ENCODE measurements at regions not wholly inside any gene's neighbourhood (a gene's known extent, or its start where the extent isn't known, plus 50 kb on each side); places are given as distances from the start of the nearest gene placed in this dataset.

GRCh38 chr13:58574791-58575190 is 943.2 kb downstream of the PCDH17 start:
- H3K4me3 ChIP-seq (ENCODE audit: low read depth, low read length): no peak overlapping the region
- H3K27ac Mint-ChIP-seq: no peak overlapping the region
- H3K9me3 Mint-ChIP-seq: peaks cover 4 to 38% (median 17%) of the 10 kb centered on the region in 7 donors
- no peaks in the 10 kb centered on the region for H3K27me3 ChIP-seq (ENCODE audit: control insufficient read depth, insufficient read depth, low read length)
- no peaks in the 10 kb centered on the region for H3K36me3 ChIP-seq (ENCODE audit: control insufficient read depth, insufficient read depth, low read length)
- no peaks in the 10 kb centered on the region for H3K4me1 Mint-ChIP-seq
- no peak overlapping the region for H3K27ac ChIP-seq (ENCODE audit: insufficient read depth, low read length, poor library complexity, severe bottlenecking)
- H3K4me1 ChIP-seq (ENCODE audit: control insufficient read depth, insufficient read depth, low read length, poor library complexity, severe bottlenecking): no peaks in the 10 kb centered on the region
- no peak for ATAC-seq (ENCODE audit: low read depth in 2 of 2)
- no peak overlapping the region for H3K4me3 Mint-ChIP-seq
- DNase-seq: no peak
- H3K9me3 ChIP-seq (ENCODE audit: control insufficient read depth in 2 of 2, low read length in 2 of 2): peaks cover 0 to 10% of the 10 kb centered on the region in 2 experiments
- no peaks in the 10 kb centered on the region for H3K36me3 Mint-ChIP-seq
- no peaks in the 10 kb centered on the region for H3K27me3 Mint-ChIP-seq

GRCh38 chr13:58579468-58579867 is 947.9 kb downstream of the PCDH17 start:
- DNase-seq: no peak
- peaks cover 5 to 32% (median 17%) of the 10 kb centered on the region in 7 donors for H3K9me3 Mint-ChIP-seq
- no peak overlapping the region for H3K4me3 Mint-ChIP-seq
- Histone ChIP-seq H3K36me3 (ENCODE audit: control insufficient read depth, insufficient read depth, low read length) (no peaks in the 10 kb centered on the region), H3K27me3 (ENCODE audit: control insufficient read depth, insufficient read depth, low read length) (no peaks in the 10 kb centered on the region), H3K27ac (ENCODE audit: insufficient read depth, low read length, poor library complexity, severe bottlenecking) (no peak overlapping the region), H3K9me3 (ENCODE audit: control insufficient read depth in 2 of 2, low read length in 2 of 2) (peaks cover 0 to 10% of the 10 kb centered on the region in 2 experiments), H3K4me1 (ENCODE audit: control insufficient read depth, insufficient read depth, low read length, poor library complexity, severe bottlenecking) (no peaks in the 10 kb centered on the region), H3K4me3 (ENCODE audit: low read depth, low read length) (no peak overlapping the region)
- no peak overlapping the region for H3K27ac Mint-ChIP-seq
- H3K27me3 Mint-ChIP-seq: no peaks in the 10 kb centered on the region
- ATAC-seq (ENCODE audit: low read depth in 2 of 2): no peak
- H3K36me3 Mint-ChIP-seq: no peaks in the 10 kb centered on the region
- no peaks in the 10 kb centered on the region for H3K4me1 Mint-ChIP-seq

GRCh38 chr13:58583966-58584365 is 952.4 kb downstream of the PCDH17 start:
- Histone ChIP-seq H3K36me3 (ENCODE audit: control insufficient read depth, insufficient read depth, low read length) (no peaks in the 10 kb centered on the region), H3K9me3 (ENCODE audit: control insufficient read depth in 2 of 2, low read length in 2 of 2) (no peaks in the 10 kb centered on the region), H3K27me3 (ENCODE audit: control insufficient read depth, insufficient read depth, low read length) (no peaks in the 10 kb centered on the region), H3K4me3 (ENCODE audit: low read depth, low read length) (no peak overlapping the region), H3K4me1 (ENCODE audit: control insufficient read depth, insufficient read depth, low read length, poor library complexity, severe bottlenecking) (no peaks in the 10 kb centered on the region), H3K27ac (ENCODE audit: insufficient read depth, low read length, poor library complexity, severe bottlenecking) (no peak overlapping the region)
- no peak for DNase-seq
- Mint-ChIP-seq H3K27me3 (no peaks in the 10 kb centered on the region), H3K4me3 (no peak overlapping the region), H3K36me3 (no peaks in the 10 kb centered on the region), H3K27ac (no peak overlapping the region), H3K9me3 (peaks cover under 1 to 10% (median 5%) of the 10 kb centered on the region in 7 donors), H3K4me1 (no peaks in the 10 kb centered on the region)
- ATAC-seq (ENCODE audit: low read depth in 2 of 2): no peak

GRCh38 chr13:58584610-58585009 is 953.1 kb downstream of the PCDH17 start:
- H3K27ac Mint-ChIP-seq: no peak overlapping the region
- Histone ChIP-seq H3K4me3 (ENCODE audit: low read depth, low read length) (no peak overlapping the region), H3K4me1 (ENCODE audit: control insufficient read depth, insufficient read depth, low read length, poor library complexity, severe bottlenecking) (no peaks in the 10 kb centered on the region), H3K27ac (ENCODE audit: insufficient read depth, low read length, poor library complexity, severe bottlenecking) (no peak overlapping the region), H3K9me3 (ENCODE audit: control insufficient read depth in 2 of 2, low read length in 2 of 2) (no peaks in the 10 kb centered on the region), H3K27me3 (ENCODE audit: control insufficient read depth, insufficient read depth, low read length) (no peaks in the 10 kb centered on the region), H3K36me3 (ENCODE audit: control insufficient read depth, insufficient read depth, low read length) (no peaks in the 10 kb centered on the region)
- DNase-seq (no peak), ATAC-seq (ENCODE audit: low read depth in 2 of 2) (no peak)
- peaks cover 0 to 15% (median 5%) of the 10 kb centered on the region in 7 donors for H3K9me3 Mint-ChIP-seq
- H3K4me1 Mint-ChIP-seq: no peaks in the 10 kb centered on the region
- no peak overlapping the region for H3K4me3 Mint-ChIP-seq
- H3K36me3 Mint-ChIP-seq: no peaks in the 10 kb centered on the region
- H3K27me3 Mint-ChIP-seq: no peaks in the 10 kb centered on the region

- Histone ChIP-seq H3K27me3 (ENCODE audit: control insufficient read depth, insufficient read depth, low read length) (no peaks in the 10 kb centered on the region), H3K36me3 (ENCODE audit: control insufficient read depth, insufficient read depth, low read length) (no peaks in the 10 kb centered on the region), H3K9me3 (ENCODE audit: control insufficient read depth in 2 of 2, low read length in 2 of 2) (no peaks in the 10 kb centered on the region), H3K4me3 (ENCODE audit: low read depth, low read length) (no peak overlapping the region), H3K27ac (ENCODE audit: insufficient read depth, low read length, poor library complexity, severe bottlenecking) (no peak overlapping the region), H3K4me1 (ENCODE audit: control insufficient read depth, insufficient read depth, low read length, poor library complexity, severe bottlenecking) (no peaks in the 10 kb centered on the region)
- Mint-ChIP-seq H3K4me1 (no peaks in the 10 kb centered on the region), H3K36me3 (no peaks in the 10 kb centered on the region), H3K27me3 (no peaks in the 10 kb centered on the region), H3K4me3 (no peak overlapping the region), H3K27ac (no peak overlapping the region), H3K9me3 (peaks cover 0 to 24% (median 5%) of the 10 kb centered on the region in 7 donors)
- DNase-seq: no peak
- ATAC-seq (ENCODE audit: low read depth in 2 of 2): no peak
Measured at GRCh38 chr13:58587183-58587582, 955.6 kb downstream of the PCDH17 start.

- peaks cover 0 to 19% (median 4%) of the 10 kb centered on the region in 7 donors for H3K9me3 Mint-ChIP-seq
- H3K27me3 Mint-ChIP-seq: no peaks in the 10 kb centered on the region
- no peaks in the 10 kb centered on the region for H3K36me3 Mint-ChIP-seq
- no peaks in the 10 kb centered on the region for H3K4me1 Mint-ChIP-seq
- Histone ChIP-seq H3K9me3 (ENCODE audit: control insufficient read depth in 2 of 2, low read length in 2 of 2) (peaks cover 0 to 2% of the 10 kb centered on the region in 2 experiments), H3K36me3 (ENCODE audit: control insufficient read depth, insufficient read depth, low read length) (no peaks in the 10 kb centered on the region), H3K27ac (ENCODE audit: insufficient read depth, low read length, poor library complexity, severe bottlenecking) (no peak overlapping the region), H3K27me3 (ENCODE audit: control insufficient read depth, insufficient read depth, low read length) (no peaks in the 10 kb centered on the region), H3K4me1 (ENCODE audit: control insufficient read depth, insufficient read depth, low read length, poor library complexity, severe bottlenecking) (no peaks in the 10 kb centered on the region), H3K4me3 (ENCODE audit: low read depth, low read length) (no peak overlapping the region)
- DNase-seq (no peak), ATAC-seq (ENCODE audit: low read depth in 2 of 2) (no peak)
- no peak overlapping the region for H3K4me3 Mint-ChIP-seq
- H3K27ac Mint-ChIP-seq: no peak overlapping the region
Measured at GRCh38 chr13:58592052-58592451, 960.5 kb downstream of the PCDH17 start.

GRCh38 chr13:58592786-58593185 is 961.2 kb downstream of the PCDH17 start:
- Histone ChIP-seq H3K4me3 (ENCODE audit: low read depth, low read length) (no peak overlapping the region), H3K4me1 (ENCODE audit: control insufficient read depth, insufficient read depth, low read length, poor library complexity, severe bottlenecking) (no peaks in the 10 kb centered on the region), H3K27ac (ENCODE audit: insufficient read depth, low read length, poor library complexity, severe bottlenecking) (no peak overlapping the region), H3K36me3 (ENCODE audit: control insufficient read depth, insufficient read depth, low read length) (no peaks in the 10 kb centered on the region), H3K27me3 (ENCODE audit: control insufficient read depth, insufficient read depth, low read length) (no peaks in the 10 kb centered on the region), H3K9me3 (ENCODE audit: control insufficient read depth in 2 of 2, low read length in 2 of 2) (peaks cover 0 to 2% of the 10 kb centered on the region in 2 experiments)
- no peak for DNase-seq
- ATAC-seq (ENCODE audit: low read depth in 2 of 2): no peak
- no peaks in the 10 kb centered on the region for H3K36me3 Mint-ChIP-seq
- H3K27me3 Mint-ChIP-seq: no peaks in the 10 kb centered on the region
- no peaks in the 10 kb centered on the region for H3K4me1 Mint-ChIP-seq
- no peak overlapping the region for H3K27ac Mint-ChIP-seq
- no peak overlapping the region for H3K4me3 Mint-ChIP-seq
- H3K9me3 Mint-ChIP-seq: peaks cover 0 to 18% (median 3%) of the 10 kb centered on the region in 7 donors

GRCh38 chr13:58594747-58595600 is 963.4 kb downstream of the PCDH17 start:
- no peaks in the 10 kb centered on the region for H3K27me3 Mint-ChIP-seq
- no peaks in the 10 kb centered on the region for H3K36me3 Mint-ChIP-seq
- DNase-seq (no peak), ATAC-seq (ENCODE audit: low read depth in 2 of 2) (no peak)
- peaks cover 0 to 11% (median 4%) of the 10 kb centered on the region in 7 donors for H3K9me3 Mint-ChIP-seq
- no peak overlapping the region for H3K27ac Mint-ChIP-seq
- Histone ChIP-seq H3K9me3 (ENCODE audit: control insufficient read depth in 2 of 2, low read length in 2 of 2) (peaks cover 0 to 2% of the 10 kb centered on the region in 2 experiments), H3K36me3 (ENCODE audit: control insufficient read depth, insufficient read depth, low read length) (no peaks in the 10 kb centered on the region), H3K27ac (ENCODE audit: insufficient read depth, low read length, poor library complexity, severe bottlenecking) (no peak overlapping the region), H3K27me3 (ENCODE audit: control insufficient read depth, insufficient read depth, low read length) (no peaks in the 10 kb centered on the region), H3K4me3 (ENCODE audit: low read depth, low read length) (no peak overlapping the region), H3K4me1 (ENCODE audit: control insufficient read depth, insufficient read depth, low read length, poor library complexity, severe bottlenecking) (no peaks in the 10 kb centered on the region)
- no peak overlapping the region for H3K4me3 Mint-ChIP-seq
- no peaks in the 10 kb centered on the region for H3K4me1 Mint-ChIP-seq
